ENCODE measurements at regions not wholly inside any gene's neighbourhood (a gene's known extent, or its start where the extent isn't known, plus 50 kb on each side); places are given as distances from the start of the nearest gene placed in this dataset.

DNA sequence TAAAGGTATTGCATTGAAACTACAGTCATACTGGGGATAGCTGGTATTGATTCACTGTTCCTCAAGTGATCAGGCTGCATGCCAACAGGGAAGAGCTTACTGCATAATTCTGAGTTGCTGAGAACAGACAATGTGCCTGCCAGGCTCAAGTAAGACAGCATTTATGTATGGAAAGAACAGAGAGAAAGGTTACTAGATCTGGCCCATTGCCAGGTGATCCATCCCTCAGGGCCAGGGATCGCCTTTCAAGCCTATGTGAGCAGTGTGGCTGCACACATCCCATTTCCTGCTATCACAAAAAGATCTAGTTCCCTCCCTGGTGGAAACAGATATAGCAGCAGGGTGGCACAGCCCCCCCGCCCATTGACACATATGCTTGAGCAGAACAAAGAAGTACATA lies 254.0 kb downstream of the TMA16 start:
- DNase-seq (ENCODE audit: low read depth in 4 of 4, low spot score in 3 of 4), result no peak

DNA sequence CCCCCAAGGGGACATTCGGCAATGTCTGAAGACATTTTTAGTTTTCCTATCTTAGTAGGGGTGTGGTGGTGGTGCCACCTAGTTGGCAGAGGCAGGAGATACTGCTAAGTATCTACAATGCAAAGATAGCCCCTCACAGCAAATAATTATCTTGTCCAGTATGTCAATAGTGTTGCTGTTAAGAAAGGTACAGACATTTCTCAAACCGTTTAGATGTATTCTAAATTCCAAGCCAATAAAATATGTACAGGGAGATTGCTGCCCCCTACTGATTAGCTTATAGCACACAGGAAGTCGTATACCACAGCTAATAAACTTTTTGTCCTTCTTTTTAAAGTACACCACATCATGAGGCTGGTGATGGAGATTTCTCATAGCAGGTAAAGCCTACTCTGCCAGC lies 260.5 kb downstream of the TMA16 start:
- DNase-seq (ENCODE audit: low read depth in 4 of 4, low spot score in 3 of 4), result no peak

DNA sequence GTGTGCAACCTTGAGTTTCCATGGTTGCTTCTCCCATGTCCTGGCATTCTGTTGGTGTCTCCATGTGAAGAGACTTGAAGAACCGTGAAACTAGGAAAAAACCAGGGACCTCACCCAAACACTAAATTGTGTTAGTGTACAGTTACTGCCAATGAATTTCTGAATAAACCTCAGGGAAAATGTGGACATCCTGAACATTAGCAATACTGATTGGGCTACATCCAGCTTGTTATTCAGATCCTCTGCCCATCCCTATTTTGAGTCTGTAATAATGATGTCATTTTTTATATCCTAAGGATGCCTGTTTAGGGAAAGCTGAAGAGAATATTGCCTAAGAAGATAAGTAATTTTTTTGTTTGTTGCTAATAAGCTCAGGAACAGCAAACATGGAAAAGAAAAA lies 262.7 kb downstream of the TMA16 start:
- DNase-seq (ENCODE audit: low read depth in 4 of 4, low spot score in 3 of 4), result no peak

DNA sequence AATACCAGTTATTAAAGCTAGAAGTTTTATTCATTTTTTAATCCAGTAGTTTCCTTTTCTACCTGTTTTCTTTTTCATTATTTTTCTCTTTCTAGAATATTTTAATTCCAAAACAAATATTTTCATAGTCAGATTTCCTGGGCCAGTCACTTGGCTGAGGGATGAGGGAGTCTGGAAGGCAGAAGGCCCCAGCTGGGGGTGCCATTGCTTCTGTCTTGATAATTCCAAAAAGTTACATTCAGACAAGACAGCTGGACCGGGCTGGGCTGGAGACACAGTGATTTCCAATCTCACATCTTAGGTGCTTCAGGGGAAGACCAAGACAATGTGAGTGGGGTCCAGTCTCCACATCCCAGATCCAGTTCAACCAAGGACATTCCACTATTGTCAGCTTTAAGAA lies 263.5 kb downstream of the TMA16 start:
- DNase-seq (ENCODE audit: low read depth in 4 of 4, low spot score in 3 of 4), result no peak

DNA sequence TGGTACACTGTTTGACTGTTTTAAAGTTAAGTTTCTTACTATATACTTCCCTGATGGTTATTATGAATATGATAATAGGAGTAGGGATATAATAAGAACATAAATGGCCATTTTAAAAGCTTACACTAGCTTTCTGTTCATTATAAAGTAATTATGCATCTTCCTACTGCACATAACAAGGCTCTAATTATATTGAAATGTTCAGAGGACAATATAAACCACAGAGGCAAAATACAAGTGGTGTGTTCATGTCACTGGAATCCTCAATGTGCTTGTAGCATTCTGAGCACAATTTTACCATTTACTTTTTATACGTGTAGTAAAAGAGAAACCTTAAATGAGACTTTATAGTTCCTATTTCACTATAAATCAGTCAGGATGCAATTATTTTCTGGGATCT lies 268.3 kb downstream of the TMA16 start:
- DNase-seq (ENCODE audit: low read depth in 4 of 4, low spot score in 3 of 4), result no peak

DNA sequence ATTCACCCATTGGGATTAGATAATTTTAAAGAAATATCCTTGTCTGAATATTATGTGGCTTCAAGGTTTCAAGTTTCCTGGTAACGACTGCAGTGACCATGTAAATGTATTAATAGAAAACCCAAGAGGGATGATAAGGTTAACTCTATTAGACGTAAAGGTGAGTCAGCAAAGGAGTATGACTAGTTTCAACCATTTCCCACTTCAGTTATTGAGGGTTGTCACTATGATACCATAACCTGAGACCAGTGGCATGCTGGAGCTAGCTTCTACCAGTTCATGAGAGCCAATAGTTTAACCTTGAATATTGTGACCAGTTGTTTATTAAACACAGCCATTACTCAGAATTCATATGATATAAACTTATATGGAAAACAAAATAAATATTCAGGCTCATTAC lies 270.1 kb downstream of the TMA16 start:
- DNase-seq (ENCODE audit: low read depth in 4 of 4, low spot score in 3 of 4), result no peak

DNA sequence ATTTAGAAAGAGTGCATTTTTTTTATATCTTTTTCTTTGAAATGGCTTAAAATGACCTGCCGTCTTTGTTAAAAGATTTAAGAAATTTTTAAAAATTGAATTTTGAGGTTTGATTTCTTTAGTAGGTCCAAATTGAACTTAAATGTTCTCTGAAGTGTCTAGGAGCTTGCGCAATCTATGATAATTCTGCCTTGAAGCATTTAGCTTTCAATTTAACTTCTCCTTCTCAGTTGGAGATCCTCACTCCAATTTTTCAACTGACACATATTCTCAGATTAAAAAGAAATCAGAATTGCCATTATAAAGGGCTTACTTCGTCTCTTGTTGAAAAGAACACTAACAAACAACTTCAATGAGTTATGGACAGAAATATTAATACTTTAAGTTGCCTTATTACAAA lies 273.5 kb downstream of the TMA16 start:
- DNase-seq (ENCODE audit: low read depth in 4 of 4, low spot score in 3 of 4), result no peak

DNA sequence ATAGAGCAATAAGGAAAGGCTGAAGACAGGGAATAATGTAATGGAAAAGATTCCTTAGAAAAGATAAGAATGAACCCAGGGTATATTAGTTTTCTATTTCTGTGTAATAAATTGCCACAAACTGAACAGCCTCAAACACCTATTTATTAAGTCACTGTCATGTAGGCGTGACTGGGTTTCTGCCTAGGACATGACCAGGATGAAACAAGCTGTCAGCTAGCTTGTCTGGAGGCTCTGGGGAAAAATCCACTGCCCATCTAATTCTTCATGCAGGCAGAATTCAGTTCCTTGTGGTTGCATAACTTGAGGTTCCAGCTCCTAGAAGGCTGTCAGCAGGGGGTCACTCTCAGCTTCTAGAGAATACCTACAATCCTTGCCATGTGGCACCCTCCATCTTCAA lies 277.7 kb downstream of the TMA16 start:
- no peak for DNase-seq (ENCODE audit: low read depth in 4 of 4, low spot score in 3 of 4)

DNA sequence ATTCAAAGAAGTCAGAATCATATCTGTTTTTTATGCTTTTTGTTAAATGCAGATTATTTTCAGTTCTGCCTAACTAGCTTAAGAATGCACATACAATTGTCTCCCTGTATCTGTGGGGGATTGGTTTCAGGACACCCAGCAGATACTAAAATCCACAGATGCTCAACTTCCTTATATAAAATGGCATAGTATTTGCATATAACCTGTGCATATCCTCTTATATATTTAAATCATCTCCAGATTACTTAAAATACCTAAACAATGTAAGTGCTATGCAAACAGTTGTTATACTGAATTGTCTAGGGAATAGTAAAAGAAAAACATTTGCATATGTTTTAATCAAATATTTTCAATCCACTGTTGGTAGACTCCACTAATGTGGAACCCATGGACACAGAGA lies 279.4 kb downstream of the TMA16 start:
- DNase-seq (ENCODE audit: low read depth in 4 of 4, low spot score in 3 of 4), result no peak

DNA sequence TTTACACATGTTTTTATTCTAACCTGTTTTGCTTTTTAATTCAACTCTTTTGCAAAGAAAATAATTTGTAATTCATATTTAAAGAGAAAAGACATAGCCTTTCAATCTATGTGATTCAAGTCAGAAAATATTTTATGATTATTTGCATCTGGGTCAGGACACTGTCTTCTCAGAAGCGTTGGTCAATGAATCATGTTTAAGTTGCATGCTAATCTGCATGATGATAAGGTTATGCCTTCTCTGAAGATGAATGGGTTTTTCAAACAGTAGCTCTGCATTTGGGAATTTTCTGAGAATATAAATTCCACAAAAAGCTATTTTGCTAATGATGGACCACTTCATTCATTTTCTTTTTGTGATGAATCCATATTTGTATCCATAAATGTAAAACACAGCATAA lies 282.5 kb downstream of the TMA16 start:
- DNase-seq (ENCODE audit: low read depth in 4 of 4, low spot score in 3 of 4), result no peak

DNA sequence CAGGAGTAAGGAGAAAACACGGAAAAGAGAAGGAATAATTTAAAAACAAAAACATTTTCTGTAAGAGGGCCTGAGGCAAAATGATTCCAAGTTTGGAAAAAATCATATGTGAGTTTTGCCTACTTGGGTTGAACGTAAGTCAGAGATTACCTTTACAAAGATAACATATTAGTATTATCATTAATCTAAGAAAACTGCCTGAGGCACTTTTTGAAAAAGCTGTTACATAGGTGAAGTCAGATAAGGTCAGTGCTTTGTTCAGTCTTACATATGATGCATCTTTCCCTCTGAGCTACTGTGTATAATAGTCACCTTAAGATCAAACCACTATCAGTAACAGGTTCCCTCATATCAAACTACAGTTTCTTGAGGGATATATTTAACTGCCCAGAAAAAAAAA lies 287.2 kb downstream of the TMA16 start:
- DNase-seq (ENCODE audit: low read depth in 4 of 4, low spot score in 3 of 4), result no peak

DNA sequence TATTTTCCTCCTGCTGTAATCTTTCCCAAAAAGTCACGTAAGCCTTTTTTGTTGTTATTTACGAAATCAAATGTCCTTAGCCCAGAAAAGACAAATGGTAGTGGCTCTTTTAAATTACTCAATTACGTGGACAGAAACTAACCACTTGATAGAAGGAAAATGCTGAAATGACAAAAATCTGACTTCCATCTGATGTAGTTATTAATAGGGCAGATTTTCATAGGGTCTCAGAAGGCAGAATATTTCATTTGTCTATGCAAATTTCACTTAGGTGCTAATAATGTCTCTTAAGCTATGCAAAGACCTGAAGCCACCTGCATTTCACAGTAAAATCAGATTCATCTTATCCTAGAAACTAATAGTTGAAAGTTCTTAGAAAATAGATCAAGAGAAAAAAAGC lies 295.7 kb downstream of the TMA16 start:
- DNase-seq (ENCODE audit: low read depth in 4 of 4, low spot score in 3 of 4), result no peak

DNA sequence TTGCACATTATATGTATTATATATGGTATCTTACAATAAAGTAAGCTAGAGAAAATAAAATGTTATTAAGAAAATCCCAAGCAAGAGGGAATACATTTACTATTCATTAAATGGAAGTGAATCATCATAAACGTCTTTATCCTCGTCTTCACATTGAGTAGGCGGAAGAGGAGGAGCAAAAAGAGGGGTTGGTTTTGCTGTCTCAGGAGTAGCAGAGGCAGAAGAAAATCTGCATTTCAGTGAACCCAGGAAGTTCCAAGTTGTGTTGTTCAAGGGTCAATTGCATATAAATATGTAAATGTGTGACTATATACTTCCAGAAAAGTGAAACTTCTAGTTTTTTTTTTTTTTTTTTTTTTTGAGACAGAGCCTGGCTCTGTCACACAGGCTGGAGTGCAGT lies 301.4 kb downstream of the TMA16 start:
- no peak for DNase-seq (ENCODE audit: low read depth in 4 of 4, low spot score in 3 of 4)

DNA sequence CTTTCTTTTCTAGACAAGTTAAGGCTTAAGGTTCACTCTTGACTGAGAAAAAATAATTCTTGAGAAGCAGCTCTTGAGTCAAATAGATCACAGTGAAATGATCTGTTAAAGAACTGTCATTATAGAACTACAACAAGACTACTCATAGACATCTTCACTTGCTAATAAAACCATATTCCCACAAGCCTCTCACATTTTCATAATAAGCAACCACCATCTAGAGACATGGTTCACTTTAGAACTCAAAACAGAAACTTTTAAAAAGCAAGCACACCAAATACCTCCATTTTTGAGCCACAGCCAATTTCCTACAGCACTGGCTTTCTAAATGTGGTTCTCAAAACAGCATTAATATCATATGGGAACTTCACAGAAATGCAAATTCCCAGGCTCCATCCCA lies 309.5 kb downstream of the TMA16 start:
- DNase-seq (ENCODE audit: low read depth in 4 of 4, low spot score in 3 of 4), result no peak

DNA sequence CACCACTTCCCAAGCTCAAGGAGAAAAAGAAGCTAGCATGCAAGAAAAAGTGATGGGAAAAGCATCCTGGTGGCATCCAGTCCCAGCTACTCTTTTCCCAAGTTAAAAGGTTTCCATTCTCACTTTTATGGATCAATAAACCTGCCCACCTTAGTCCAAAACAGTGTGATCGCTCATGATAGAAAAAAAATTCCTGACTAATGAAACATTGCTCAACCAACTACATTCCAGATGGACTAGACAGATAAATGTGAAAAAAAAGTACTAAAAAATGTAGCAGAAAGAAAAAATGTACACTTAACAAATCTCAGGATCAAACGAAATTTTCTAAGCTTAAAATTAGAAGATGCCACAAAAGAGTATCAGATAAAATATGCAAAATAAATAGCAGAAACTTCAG lies 312.2 kb downstream of the TMA16 start:
- DNase-seq (ENCODE audit: low read depth in 4 of 4, low spot score in 3 of 4), result no peak

DNA sequence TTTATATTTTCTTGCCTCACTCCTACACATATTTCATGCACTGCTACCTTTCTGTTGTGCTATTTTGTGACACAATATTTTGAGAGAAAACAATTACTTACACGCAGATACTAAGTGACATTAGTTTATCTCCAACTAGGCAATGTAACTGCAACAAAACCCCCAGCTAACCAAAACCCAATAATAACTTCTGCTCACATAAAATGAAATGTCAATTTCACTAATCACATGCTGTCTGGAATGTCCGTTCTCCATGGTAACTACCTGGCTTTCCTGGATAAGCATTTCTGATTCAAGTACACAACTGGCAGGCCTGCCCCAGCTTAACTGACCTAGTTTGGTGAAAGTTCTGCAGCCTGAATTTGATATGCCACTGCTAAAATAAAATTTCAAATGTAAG lies 313.5 kb downstream of the TMA16 start:
- no peak for DNase-seq (ENCODE audit: low read depth in 4 of 4, low spot score in 3 of 4)

DNA sequence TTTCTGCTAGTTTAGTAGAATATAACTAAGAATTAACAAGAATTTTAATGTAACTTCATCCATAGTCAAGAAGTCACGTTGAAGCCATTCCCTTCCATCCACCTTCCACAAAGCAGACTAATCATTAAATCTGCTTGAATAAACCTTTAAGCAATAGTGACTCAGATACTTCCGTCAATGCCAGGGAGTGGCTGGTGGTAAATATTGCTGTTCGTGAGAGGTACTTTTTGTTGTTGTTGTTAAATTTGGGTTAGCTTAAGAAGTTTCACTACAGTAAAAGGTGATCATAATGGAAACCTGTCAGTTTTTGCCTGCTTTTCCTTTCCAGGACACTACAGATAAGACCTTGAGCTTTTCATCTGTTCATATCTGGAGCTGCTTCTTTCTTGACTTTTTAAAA lies 316.3 kb downstream of the TMA16 start:
- no peak for DNase-seq (ENCODE audit: low read depth in 4 of 4, low spot score in 3 of 4)

DNA sequence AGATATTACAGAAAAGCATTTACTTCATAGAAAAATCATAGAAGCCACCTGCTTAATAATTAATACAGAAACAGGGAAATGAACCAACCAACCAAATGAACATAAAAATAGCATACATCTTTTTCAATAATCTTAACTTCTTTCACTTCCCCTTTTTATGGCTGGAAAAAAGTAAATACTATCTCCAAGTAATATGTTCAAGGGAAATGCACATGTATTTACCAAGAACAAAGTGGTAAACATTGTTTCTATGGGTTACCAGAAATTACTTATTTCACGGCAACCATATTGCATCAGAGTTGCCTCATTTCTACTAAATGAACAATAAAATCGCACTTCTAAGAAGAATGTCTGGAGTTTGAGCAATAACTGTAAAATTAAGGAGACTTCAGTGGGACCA lies 321.3 kb downstream of the TMA16 start:
- no peak for DNase-seq (ENCODE audit: low read depth in 4 of 4, low spot score in 3 of 4)

DNA sequence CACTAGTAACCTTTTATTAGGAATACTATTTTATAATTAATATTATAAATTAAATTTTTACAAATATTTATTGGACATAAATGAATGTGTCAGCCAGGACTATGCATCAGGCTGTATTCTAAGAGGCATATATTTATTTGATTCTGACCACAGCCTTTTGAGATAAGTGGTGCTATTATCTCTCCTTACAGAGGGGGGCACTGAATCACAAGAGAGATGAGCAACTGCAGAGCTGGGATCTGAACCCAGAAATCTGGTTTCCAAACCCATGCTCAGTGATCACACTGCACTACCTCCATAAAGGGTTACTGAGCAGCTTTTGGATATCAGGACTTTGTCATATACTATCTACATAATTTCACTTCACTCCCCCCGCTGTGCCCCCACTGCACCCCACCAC lies 322.0 kb downstream of the TMA16 start:
- no peak for DNase-seq (ENCODE audit: low read depth in 4 of 4, low spot score in 3 of 4)

DNA sequence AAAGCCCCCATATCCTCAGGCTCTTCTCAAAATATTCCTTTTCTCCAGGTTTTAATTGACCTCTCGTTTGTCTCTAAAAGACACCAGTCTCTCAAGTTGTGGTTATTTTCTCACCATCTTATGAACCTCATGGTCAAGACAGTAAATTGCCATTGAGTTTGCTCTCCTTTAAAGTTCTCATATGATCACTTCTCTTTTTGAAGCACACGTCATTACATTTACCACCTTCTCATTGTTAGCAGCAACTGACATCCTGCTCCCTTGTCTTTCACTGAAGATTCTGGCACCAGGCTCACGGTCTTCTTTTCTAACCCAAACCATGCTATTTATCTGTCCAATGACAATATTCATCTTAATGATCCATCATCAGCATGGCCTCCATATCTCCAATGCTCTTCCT lies 324.2 kb downstream of the TMA16 start:
- no peak for DNase-seq (ENCODE audit: low read depth in 4 of 4, low spot score in 3 of 4)

DNA sequence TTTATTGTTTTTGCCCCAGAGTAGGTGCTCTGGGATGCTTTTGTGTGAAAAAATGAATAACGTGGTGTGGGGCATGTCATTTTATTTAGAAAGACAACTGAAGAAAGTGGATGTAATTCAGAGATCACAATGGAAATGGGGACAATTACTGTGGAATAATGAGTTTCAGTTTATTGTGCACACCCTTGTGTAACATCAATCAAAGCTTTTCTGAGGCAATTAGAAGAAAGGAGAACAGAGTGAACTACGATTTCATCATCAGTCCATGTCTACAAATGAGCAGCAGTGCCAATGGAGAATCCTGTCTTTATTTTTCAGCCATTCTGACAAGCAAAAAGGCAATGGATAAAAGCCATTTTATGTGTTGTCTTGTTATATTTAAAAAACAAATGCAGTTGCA lies 339.2 kb downstream of the TMA16 start:
- DNase-seq (ENCODE audit: low read depth in 4 of 4, low spot score in 3 of 4), result no peak

DNA sequence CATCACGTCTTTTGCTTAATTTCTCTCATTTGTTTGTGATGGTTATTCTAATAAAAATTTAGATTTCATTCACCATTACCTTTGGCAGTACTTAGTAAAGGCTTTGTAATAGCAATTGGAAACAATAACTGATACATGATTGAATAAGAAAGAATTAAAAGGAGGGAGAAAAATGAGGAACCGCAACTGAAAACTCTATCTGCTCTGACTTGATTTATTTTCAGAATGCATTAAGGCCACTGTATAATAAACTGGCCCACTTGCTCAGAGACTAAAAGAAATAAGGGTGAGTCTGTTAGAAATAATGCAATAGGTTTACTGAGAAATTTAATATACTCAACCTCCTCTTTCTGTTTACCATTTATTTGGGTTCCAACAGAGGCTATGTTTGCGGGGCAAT lies 351.5 kb downstream of the TMA16 start:
- DNase-seq (ENCODE audit: low read depth in 4 of 4, low spot score in 3 of 4), result no peak

DNA sequence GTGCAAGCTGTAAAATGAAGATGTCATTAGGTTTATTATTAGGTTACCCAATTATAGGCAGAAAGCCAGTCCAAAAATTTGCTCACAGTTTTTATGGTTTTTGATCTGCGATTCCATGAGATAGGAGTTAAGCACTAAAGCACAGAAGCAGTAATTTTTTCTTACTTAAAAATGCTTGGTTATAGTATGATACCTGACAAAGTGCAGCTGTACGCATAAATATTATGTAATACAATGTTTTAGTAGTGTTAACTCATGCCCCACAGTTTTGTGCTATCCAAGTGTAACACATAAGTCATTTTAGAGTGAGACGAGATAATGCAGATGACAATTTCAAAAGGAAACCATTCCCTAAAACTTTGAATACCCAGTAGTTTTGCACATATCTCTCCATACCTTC lies 357.8 kb downstream of the TMA16 start:
- no peak for DNase-seq (ENCODE audit: low read depth in 4 of 4, low spot score in 3 of 4)

DNA sequence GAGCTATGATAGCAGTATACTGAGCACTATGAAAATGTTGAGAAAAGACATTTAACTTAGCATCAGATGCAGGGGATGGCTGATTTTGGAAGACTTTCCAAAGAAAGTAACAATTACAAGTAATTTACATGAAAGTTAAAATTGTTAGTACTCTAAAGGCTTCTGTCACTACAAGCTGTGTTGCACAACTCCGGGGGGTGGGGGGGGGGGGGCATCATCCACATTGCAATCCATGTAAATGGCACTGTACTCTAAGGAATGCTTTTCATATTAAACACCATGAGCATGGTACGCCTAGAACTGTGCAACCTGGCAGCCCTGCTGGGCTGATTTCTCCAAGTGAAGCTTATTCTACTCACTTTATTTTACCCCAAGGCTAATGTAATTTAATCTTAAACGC lies 363.4 kb downstream of the TMA16 start:
- DNase-seq (ENCODE audit: low read depth in 4 of 4, low spot score in 3 of 4), result no peak

All from left renal pelvis (tissue), 4 donors.